A549 (cell line): ENCODE measurements at regions not wholly inside any gene's neighbourhood (a gene's known extent, or its start where the extent isn't known, plus 50 kb on each side); places are given as distances from the start of the nearest gene placed in this dataset.
A peak's percentile ranks its signal among the peaks of the same experiment; 100 is the strongest.

Experiments
- ATAC-seq, 2 experiments: fragments of 200-7000 bp in 1 of 2; fragments of >200 bp in 1 of 2; cut with Nextera tagmentation in 1 of 2; cut with Tn5 transposase in 1 of 2; 3 replicates each; pipeline versions ENCODE4 v1.8.0 to v1.9.1; 2018 to 2020; ENCODE audit warnings: mild to moderate bottlenecking in 1 of 2, moderate library complexity in 1 of 2
- CTCF ChIA-PET: fragments of 300-600 bp; sonication (Branson Sonifier 250); formaldehyde crosslinking; extraction: SDS; loops from one replicate; lab custom pipeline; 2021; ENCODE audit warnings: antibody characterized with exemption, inconsistent platforms; lab: Yijun Ruan, JAX
- POLR2A ChIA-PET: fragments of 350-600 bp; formaldehyde crosslinking; extraction: SDS; loops from one replicate; lab custom pipeline; 2021; ENCODE audit warnings: antibody characterized with exemption, inconsistent platforms; lab: Yijun Ruan, JAX
- DNase-seq, 2 experiments: peaks; one replicate each; pipeline versions ENCODE4 v3.0.0 to v3.0.0-alpha.2; 2011 to 2016; ENCODE audit warnings: low read depth in 1 of 2, low spot score in 1 of 2
- FAIRE-seq: peaks from 2 replicates; lab custom pipeline; 2011; peaks lifted over from hg19 to GRCh38; lab: Jason Lieb, UNC
- H3K27ac ChIP-seq, 2 experiments: fragments of >200 bp; sonication (Bioruptor Twin); formaldehyde crosslinking; 3 replicates each; pipeline ENCODE4 v1.5.1; 2016 to 2017
- H3K4me1 ChIP-seq: fragments of >200 bp; sonication (Bioruptor Twin); formaldehyde crosslinking; 3 replicates; pipeline ENCODE4 v1.6.1; 2016
- H3K4me2 ChIP-seq: fragments of >200 bp; sonication (Bioruptor Twin); formaldehyde crosslinking; 3 replicates; pipeline ENCODE4 v1.6.1; 2016
- H3K4me3 ChIP-seq: fragments of >200 bp; sonication (Bioruptor Twin); formaldehyde crosslinking; 3 replicates; pipeline ENCODE4 v1.5.1; 2016
- H3K9me3 ChIP-seq: fragments of >200 bp; sonication (Bioruptor Twin); formaldehyde crosslinking; 3 replicates; pipeline ENCODE4 v1.6.1; 2016
- BHLHE40 ChIP-seq: IDR thresholded peaks from 2 replicates; pipeline ENCODE4 v1.6.1; 2012; ENCODE audit warnings: low read depth, low read length, inconsistent platforms
- CBX8 ChIP-seq: fragments of 200-600 bp; sonication (generic); IDR thresholded peaks from 2 replicates; pipeline ENCODE4 v1.6.1; 2016
- CEBPB ChIP-seq, 2 experiments: fragments of >200 bp in 1 of 2; sonication (Bioruptor Twin) in 1 of 2; formaldehyde crosslinking in 1 of 2; IDR thresholded peaks; 2 replicates each; pipeline ENCODE4 v1.6.1; 2012 to 2016
- CHD4 ChIP-seq: fragments of 200-600 bp; sonication (generic); IDR thresholded peaks from 2 replicates; pipeline ENCODE4 v1.6.1; 2016; ENCODE audit warnings: antibody characterized with exemption, mild to moderate bottlenecking, borderline replicate concordance
- FOSB ChIP-seq: fragments of 250-450 bp; sonication (Bioruptor Pico); IDR thresholded peaks from 2 replicates; pipeline ENCODE4 v1.5.0; 2020; ENCODE audit warnings: mild to moderate bottlenecking, moderate library complexity
- HOXA7 ChIP-seq: fragments of 250-450 bp; sonication (Bioruptor Pico); IDR thresholded peaks from 2 replicates; pipeline ENCODE4 v1.5.0; 2020; ENCODE audit warnings: mild to moderate bottlenecking, moderate library complexity
- HOXB5 ChIP-seq: fragments of 250-450 bp; sonication (Bioruptor Pico); IDR thresholded peaks from 2 replicates; pipeline ENCODE4 v1.5.0; 2020; ENCODE audit warnings: mild to moderate bottlenecking, moderate library complexity
- KDM1A ChIP-seq: fragments of 200-600 bp; sonication (generic); IDR thresholded peaks from 2 replicates; pipeline ENCODE4 v1.6.1; 2016; ENCODE audit warnings: low read depth, mild to moderate bottlenecking
- KDM5A ChIP-seq: fragments of 200-600 bp; sonication (generic); IDR thresholded peaks from 2 replicates; pipeline ENCODE4 v1.6.1; 2016; ENCODE audit warnings: antibody characterized with exemption, mild to moderate bottlenecking
- MAZ ChIP-seq: fragments of 150-350 bp; IDR thresholded peaks from 2 replicates; pipeline ENCODE4 v1.6.1; 2014; ENCODE audit warnings: antibody characterized with exemption, low read depth, low read length, borderline replicate concordance
- NFE2L2 ChIP-seq: fragments of 150-350 bp; conservative IDR thresholded peaks from 2 replicates; pipeline ENCODE4 v1.6.1; 2014; ENCODE audit warnings: low read length
- NPAS2 ChIP-seq: fragments of 250-450 bp; sonication (Bioruptor Pico); IDR thresholded peaks from 2 replicates; pipeline ENCODE4 v1.8.0; 2022; ENCODE audit warnings: mild to moderate bottlenecking, moderate library complexity, borderline replicate concordance
- NR3C1 ChIP-seq: fragments of >200 bp; sonication (Bioruptor Twin); formaldehyde crosslinking; IDR thresholded peaks from 3 replicates; pipeline ENCODE4 v1.6.1; 2017
- PHF8 ChIP-seq: fragments of 200-600 bp; sonication (generic); IDR thresholded peaks from 2 replicates; pipeline ENCODE4 v1.6.1; 2016; ENCODE audit warnings: low read depth, mild to moderate bottlenecking, antibody characterized with exemption, moderate library complexity, borderline replicate concordance
- RAD21 ChIP-seq, 2 experiments: fragments of >200 bp in 1 of 2; sonication (Bioruptor Twin) in 1 of 2; formaldehyde crosslinking in 1 of 2; IDR thresholded peaks in 1 of 2; conservative IDR thresholded peaks in 1 of 2; 2 replicates in 1 of 2; 3 replicates in 1 of 2; pipeline ENCODE4 v1.6.1; 2012 to 2018; ENCODE audit warnings: inconsistent platforms in 1 of 2
- RFX5 ChIP-seq: fragments of 450-650 bp; IDR thresholded peaks from 2 replicates; pipeline ENCODE4 v1.7.1; 2014; ENCODE audit warnings: antibody characterized with exemption, mild to moderate bottlenecking, moderate library complexity
- SREBF2 ChIP-seq: fragments of 450-650 bp; IDR thresholded peaks from 2 replicates; pipeline ENCODE4 v1.6.1; 2014; ENCODE audit warnings: mild to moderate bottlenecking, moderate library complexity
- USF2 ChIP-seq: fragments of 450-650 bp; IDR thresholded peaks from 2 replicates; pipeline ENCODE4 v1.6.1; 2014; ENCODE audit warnings: antibody characterized with exemption
- ZNF302 ChIP-seq: fragments of 250-450 bp; sonication (Bioruptor Pico); IDR thresholded peaks from 2 replicates; pipeline ENCODE4 v1.9.0; 2021; ENCODE audit warnings: inconsistent platforms, mild to moderate bottlenecking, moderate library complexity
- WGBS: methylation state at CpG from one replicate; pipeline ENCODE4 v1.1.6; 2017; ENCODE audit errors: missing lambda C conversion rate; 5-methylcytosine and 5-hydroxymethylcytosine counted together
- TF ChIP-seq, protein P1 (sequence below): IDR thresholded peaks from 2 replicates; pipeline ENCODE4 v1.6.1; 2012

GRCh38 chr7:47149208-47149839, 432.6 kb downstream of the TNS3 start:
- no peak for TF ChIP-seq CBX8
- TF ChIP-seq HOXB5 (CRISPR knock-in tag): no peak
- no peak for TF ChIP-seq PHF8
- TF ChIP-seq NPAS2 (CRISPR knock-in tag): no peak
- TF ChIP-seq RAD21 (conservative IDR thresholded peaks at IDR 0.05 in 1 of 2, IDR thresholded peaks at IDR 0.05 in 1 of 2): no peak
- TF ChIP-seq USF2: no peak
- TF ChIP-seq, protein P1, sequence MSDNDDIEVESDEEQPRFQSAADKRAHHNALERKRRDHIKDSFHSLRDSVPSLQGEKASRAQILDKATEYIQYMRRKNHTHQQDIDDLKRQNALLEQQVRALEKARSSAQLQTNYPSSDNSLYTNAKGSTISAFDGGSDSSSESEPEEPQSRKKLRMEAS: no peak
- no peak for TF ChIP-seq NFE2L2
- no peak for ATAC-seq
- Histone ChIP-seq H3K27ac (peak overlapping the region in 1 of 2 experiments; percentile 48; a peak in 2 of 6 replicates), H3K4me2 (no peak overlapping the region), H3K4me3 (no peak overlapping the region), H3K9me3 (no peaks in the 10 kb centered on the region), H3K4me1 (peaks cover 33% of the 10 kb centered on the region)
- FAIRE-seq: no peak
- ChIA-PET POLR2A (no interaction called here), CTCF (interaction anchor here (1.2 kb wide), 1 partner anchor 48 kb away, joined by 3 read pairs; no protein-coding TSS in a partner anchor)
- no peak for DNase-seq
- 77% methylated on average over 6 of the region's 6 CpGs for WGBS

DNA sequence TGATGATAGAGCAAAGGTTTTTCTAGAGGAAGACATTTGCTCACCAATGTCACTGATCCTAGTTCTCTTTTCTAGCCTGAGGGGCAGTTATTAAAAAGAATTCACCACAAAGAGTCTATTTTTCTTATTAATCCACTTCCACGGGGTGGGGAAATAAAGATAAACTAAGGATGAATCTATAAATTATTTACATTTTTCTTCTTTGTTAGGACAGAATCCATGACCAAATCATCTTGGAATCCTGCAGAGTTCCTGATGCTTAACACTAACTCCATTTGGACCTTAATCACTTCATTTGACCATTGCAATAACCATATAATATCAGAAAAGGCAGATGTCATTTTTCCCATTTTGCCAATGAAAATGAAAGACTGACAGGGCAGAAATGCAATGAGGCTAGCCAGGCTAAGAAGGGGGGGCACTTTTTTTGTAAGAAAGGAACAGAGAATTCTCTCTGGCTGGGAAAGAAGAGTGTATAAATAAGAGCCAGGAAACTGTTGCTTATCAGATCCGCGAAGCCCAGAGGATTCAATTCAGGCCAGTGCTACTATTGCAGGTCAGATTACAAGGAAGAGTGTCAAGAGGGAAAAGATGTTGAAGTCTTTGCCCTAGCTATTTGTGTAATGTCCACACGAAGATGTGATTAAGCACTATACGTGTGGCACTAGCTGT, 433.2 kb downstream of the TNS3 start:
- no peaks in the 10 kb centered on the region for H3K9me3 ChIP-seq
- H3K4me3 ChIP-seq: no peak overlapping the region
- no peak overlapping the region for H3K4me2 ChIP-seq
- CTCF ChIA-PET: no interaction called here
- 59% methylated on average over 5 of the region's 5 CpGs for WGBS
- no peak for DNase-seq
- FAIRE-seq: no peak
- POLR2A ChIA-PET: no interaction called here
- H3K27ac ChIP-seq: peak overlapping the region in 1 of 2 experiments; percentile 48; a peak in 3 of 6 replicates
- TF ChIP-seq NR3C1: no peak
- no peak for TF ChIP-seq HOXA7 (CRISPR knock-in tag)
- TF ChIP-seq CHD4: no peak
- TF ChIP-seq MAZ: no peak
- TF ChIP-seq ZNF302 (CRISPR knock-in tag): no peak
- TF ChIP-seq NPAS2 (CRISPR knock-in tag): no peak
- TF ChIP-seq RFX5: no peak
- TF ChIP-seq CBX8: no peak
- no peak for TF ChIP-seq SREBF2
- TF ChIP-seq PHF8: no peak
- no peak for TF ChIP-seq BHLHE40
- no peak for TF ChIP-seq KDM5A
- TF ChIP-seq USF2: no peak
- no peak for TF ChIP-seq FOSB (CRISPR knock-in tag)
- TF ChIP-seq KDM1A: no peak
- TF ChIP-seq, all 56 proteins: peak for 0
- peaks cover 30% of the 10 kb centered on the region for H3K4me1 ChIP-seq
- ATAC-seq: no peak

DNA sequence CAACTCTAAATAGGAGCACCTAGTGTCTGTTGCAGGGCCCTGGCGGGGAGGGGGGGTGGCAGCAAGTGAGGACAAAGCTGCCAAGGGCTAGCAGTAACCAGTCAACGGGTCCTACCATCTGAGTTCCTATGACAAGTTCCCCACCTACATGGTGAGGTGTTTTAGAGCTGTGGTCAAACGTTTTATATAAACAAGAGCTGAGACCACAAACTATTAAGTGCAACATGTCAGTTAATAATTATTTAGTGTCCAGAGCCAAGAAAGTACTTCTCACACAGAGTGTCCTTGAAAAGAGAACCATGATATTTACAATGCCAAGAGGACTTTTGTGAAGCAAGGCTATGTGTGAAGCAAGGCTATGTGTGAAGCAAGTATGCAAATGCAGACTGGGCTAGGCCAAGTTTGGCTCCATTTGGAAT, 434.7 kb downstream of the TNS3 start:
- DNase-seq: peak in 1 of 2 experiments; percentile 10
- peak overlapping the region in 1 of 2 experiments; percentile 14; a peak in 1 of 6 replicates for H3K27ac ChIP-seq
- ATAC-seq: no peak
- WGBS: 10% methylated on average over 3 of the region's 3 CpGs
- H3K4me3 ChIP-seq: no peak overlapping the region
- no peak for TF ChIP-seq CHD4
- 0 out of 4 replicates have a peak, but pooled peaks of 1 of the 2 experiments have one; percentile 8 for TF ChIP-seq CEBPB (IDR thresholded peaks at IDR 0.05)
- TF ChIP-seq NFE2L2: no peak
- no peak for TF ChIP-seq ZNF302 (CRISPR knock-in tag)
- H3K4me2 ChIP-seq: peak overlapping the region; percentile 23; the same call in 2 of the 3 replicates
- no peaks in the 10 kb centered on the region for H3K9me3 ChIP-seq
- FAIRE-seq: no peak
- H3K4me1 ChIP-seq: peaks cover 18% of the 10 kb centered on the region; the same call in 2 of the 3 replicates
- CTCF ChIA-PET: interaction anchor here (1.5 kb wide), 1 partner anchor 46 kb away, joined by 4 read pairs; no protein-coding TSS in a partner anchor
- POLR2A ChIA-PET: no interaction called here
